ENCODE measurements at regions not wholly inside any gene's neighbourhood (a gene's known extent, or its start where the extent isn't known, plus 50 kb on each side); places are given as distances from the start of the nearest gene placed in this dataset.

- Histone ChIP-seq H3K9me3 (ENCODE audit: control insufficient read depth, low read depth, low read length) (no peaks in the 10 kb centered on the region), H2AFZ (ENCODE audit: low read length) (no peak overlapping the region), H4K20me1 (ENCODE audit: control insufficient read depth, insufficient read depth, insufficient read length) (no peaks in the 10 kb centered on the region), H3K27ac (ENCODE audit: insufficient read length, low read depth, low read length) (no peak overlapping the region), H2BK5ac (ENCODE audit: insufficient read length, low read length) (no peak overlapping the region), H2AK5ac (ENCODE audit: insufficient read length, low read length) (no peak overlapping the region), H4K8ac (replicated peaks; ENCODE audit: insufficient read length, low read depth, low read length) (no peak overlapping the region), H3K4me2 (ENCODE audit: insufficient read depth, insufficient read length, low read length) (no peak overlapping the region), H3K79me1 (ENCODE audit: insufficient read depth, low read depth, low read length, poor library complexity, severe bottlenecking) (no peaks in the 10 kb centered on the region), H4K91ac (ENCODE audit: insufficient read length, low read depth, low read length) (no peak overlapping the region), H3K79me2 (ENCODE audit: insufficient read depth, low read length) (no peaks in the 10 kb centered on the region), H3K4me1 (ENCODE audit: insufficient read depth, low read length) (no peaks in the 10 kb centered on the region), H2BK120ac (ENCODE audit: low read depth, low read length, poor library complexity, severe bottlenecking) (no peak overlapping the region), H3K4ac (ENCODE audit: low read depth, low read length) (no peak overlapping the region), H2BK12ac (ENCODE audit: insufficient read length, low read depth, low read length) (no peak overlapping the region), H3T11ph (ENCODE audit: low read length) (no peak overlapping the region), H3K23ac (ENCODE audit: insufficient read length, low read depth, low read length) (no peak overlapping the region), H3K23me2 (ENCODE audit: insufficient read length, low read depth, low read length, poor library complexity, severe bottlenecking) (no peaks in the 10 kb centered on the region), H3K14ac (ENCODE audit: insufficient read depth, low read length) (no peak overlapping the region), H3K56ac (ENCODE audit: insufficient read length, low read depth, low read length) (no peak overlapping the region), H4K5ac (ENCODE audit: insufficient read length, low read depth, low read length) (no peak overlapping the region), H3K18ac (ENCODE audit: insufficient read length, low read depth, low read length) (no peak overlapping the region), H2BK15ac (ENCODE audit: low read depth, low read length) (no peak overlapping the region), H2BK20ac (ENCODE audit: low read depth, low read length, poor library complexity, severe bottlenecking) (no peak overlapping the region), H3K27me3 (ENCODE audit: insufficient read depth, low read length) (no peaks in the 10 kb centered on the region), H3K9ac (ENCODE audit: extremely low read depth, insufficient read length, low read length) (no peak overlapping the region)
- WGBS (ENCODE audit: extremely low coverage, insufficient read length, low lambda C conversion rate): no CpG with 5 or more reads among the region's 3 CpGs
- Mint-ChIP-seq H3K27me3 (ENCODE audit: low read depth) (no peaks in the 10 kb centered on the region; the same call in 1 of the 2 replicates), H3K36me3 (ENCODE audit: insufficient read depth in 1 of 3, low read depth in 3 of 3) (no peaks in the 10 kb centered on the region), H3K9me3 (no peaks in the 10 kb centered on the region; a peak in 1 of 5 replicates), H3K4me1 (no peaks in the 10 kb centered on the region), H3K27ac (no peak overlapping the region), H3K4me3 (no peak overlapping the region)
- no peak for TF ChIP-seq CTCF (conservative IDR thresholded peaks at IDR 0.05)
- DNase-seq: no peak
Observed at GRCh38 chr9:107983762-107984161, 494.2 kb upstream of the KLF4 start.
